Lung (tissue), 11 donors: ENCODE measurements at regions not wholly inside any gene's neighbourhood (a gene's known extent, or its start where the extent isn't known, plus 50 kb on each side); places are given as distances from the start of the nearest gene placed in this dataset.

Source experiments
- ATAC-seq: fragments of 200-7000 bp; cut with Tn5 transposase; one replicate; pipeline ENCODE4 v1.9.1; 2020; ENCODE audit warnings: moderate number of reproducible peaks; ENCODE audit not compliant: insufficient read depth, low FRiP score
- DNase-seq, 3 donors: peaks; one replicate each; pipeline ENCODE4 v3.0.0-alpha.2; 2013 to 2017
- H3K27ac ChIP-seq, 2 donors: one replicate each; pipeline ENCODE4 v1.5.1; 2013; ENCODE audit warnings: mild to moderate bottlenecking in 2 of 2, moderate library complexity in 2 of 2, control low read depth in 1 of 2, inconsistent platforms in 1 of 2, low read depth in 1 of 2, low read length in 1 of 2
- H3K27me3 ChIP-seq, 3 donors: one replicate each; pipeline ENCODE4 v1.5.1; 2013; ENCODE audit warnings: low read length in 2 of 3; ENCODE audit not compliant: control insufficient read depth in 3 of 3, insufficient read depth in 3 of 3
- H3K36me3 ChIP-seq, 4 donors: one replicate each; pipeline ENCODE4 v1.5.1; 2013; ENCODE audit warnings: low read length in 4 of 4, mild to moderate bottlenecking in 1 of 4, moderate library complexity in 1 of 4; ENCODE audit not compliant: control insufficient read depth in 4 of 4, insufficient read depth in 4 of 4
- H3K4me1 ChIP-seq, 5 donors: one replicate each; pipeline ENCODE4 v1.5.1; 2013; ENCODE audit warnings: low read length in 5 of 5, mild to moderate bottlenecking in 2 of 5, moderate library complexity in 1 of 5; ENCODE audit not compliant: control insufficient read depth in 5 of 5, insufficient read depth in 5 of 5
- H3K4me3 ChIP-seq: one replicate; pipeline ENCODE4 v1.5.1; 2013; ENCODE audit warnings: mild to moderate bottlenecking, control low read depth, moderate library complexity
- H3K9ac ChIP-seq, 2 donors: one replicate each; pipeline ENCODE4 v1.5.1; 2013; ENCODE audit warnings: low read length in 2 of 2, control low read depth in 1 of 2; ENCODE audit not compliant: insufficient read depth in 1 of 2
- H3K9me3 ChIP-seq, 4 donors: one replicate each; pipeline ENCODE4 v1.5.1; 2013; ENCODE audit warnings: low read length in 3 of 4, mild to moderate bottlenecking in 1 of 4, moderate library complexity in 1 of 4; ENCODE audit not compliant: control insufficient read depth in 4 of 4, insufficient read depth in 3 of 4
- WGBS, 2 donors: extraction: QIAGEN DNeasy Blood & Tissue Kit; methylation state at CpG; one replicate each; pipeline ENCODE4 v1.1.7; 2013; 5-methylcytosine and 5-hydroxymethylcytosine counted together
- TF ChIP-seq, protein P1 (sequence below): IDR thresholded peaks from 2 replicates; pipeline ENCODE4 v1.5.1; 2012; ENCODE audit warnings: mild to moderate bottlenecking; ENCODE audit errors: control extremely low read depth, extremely low read depth
- donor health status: control.
- donor health status: control.
- donor health status: Bipolar disorder and iron deficiency.
- donor health status: healthy.
- donor health status: DM: yes; HTN: yes; CAD: no.

DNA sequence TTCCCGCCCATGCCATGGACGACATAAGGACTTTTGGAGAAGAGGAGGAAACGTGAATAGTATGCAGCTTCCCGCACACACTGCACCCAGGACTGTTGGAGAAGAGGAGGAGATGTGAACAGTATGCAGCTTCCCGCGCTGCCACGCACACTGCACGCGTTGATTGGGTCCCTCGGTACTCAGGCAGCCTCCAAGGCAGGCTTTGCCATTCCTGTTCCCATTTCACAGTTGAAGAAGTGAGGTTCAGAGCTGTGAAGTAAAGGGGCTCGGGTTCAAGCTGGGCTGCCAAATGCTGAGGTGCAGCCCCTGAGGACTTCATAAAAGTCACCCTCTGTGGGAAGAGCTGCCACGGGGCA lies 147.9 kb upstream of the FAM20C start:
- Histone ChIP-seq H3K4me3 (no peak overlapping the region), H3K9me3 (peaks cover 0 to 6% (median 0%) of the 10 kb centered on the region in 4 donors), H3K4me1 (peaks cover 0 to 3% (median 0%) of the 10 kb centered on the region in 5 donors), H3K27ac (no peak overlapping the region), H3K9ac (no peak overlapping the region), H3K36me3 (no peaks in the 10 kb centered on the region), H3K27me3 (peaks cover 0 to 36% (median 0%) of the 10 kb centered on the region in 3 donors)
- WGBS, 2 donors: 87 to 88% methylated on average over 12 of the region's 12 CpGs
- DNase-seq (no peak), ATAC-seq (no peak)
- TF ChIP-seq, protein P1, sequence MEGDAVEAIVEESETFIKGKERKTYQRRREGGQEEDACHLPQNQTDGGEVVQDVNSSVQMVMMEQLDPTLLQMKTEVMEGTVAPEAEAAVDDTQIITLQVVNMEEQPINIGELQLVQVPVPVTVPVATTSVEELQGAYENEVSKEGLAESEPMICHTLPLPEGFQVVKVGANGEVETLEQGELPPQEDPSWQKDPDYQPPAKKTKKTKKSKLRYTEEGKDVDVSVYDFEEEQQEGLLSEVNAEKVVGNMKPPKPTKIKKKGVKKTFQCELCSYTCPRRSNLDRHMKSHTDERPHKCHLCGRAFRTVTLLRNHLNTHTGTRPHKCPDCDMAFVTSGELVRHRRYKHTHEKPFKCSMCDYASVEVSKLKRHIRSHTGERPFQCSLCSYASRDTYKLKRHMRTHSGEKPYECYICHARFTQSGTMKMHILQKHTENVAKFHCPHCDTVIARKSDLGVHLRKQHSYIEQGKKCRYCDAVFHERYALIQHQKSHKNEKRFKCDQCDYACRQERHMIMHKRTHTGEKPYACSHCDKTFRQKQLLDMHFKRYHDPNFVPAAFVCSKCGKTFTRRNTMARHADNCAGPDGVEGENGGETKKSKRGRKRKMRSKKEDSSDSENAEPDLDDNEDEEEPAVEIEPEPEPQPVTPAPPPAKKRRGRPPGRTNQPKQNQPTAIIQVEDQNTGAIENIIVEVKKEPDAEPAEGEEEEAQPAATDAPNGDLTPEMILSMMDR: no peak

DNA sequence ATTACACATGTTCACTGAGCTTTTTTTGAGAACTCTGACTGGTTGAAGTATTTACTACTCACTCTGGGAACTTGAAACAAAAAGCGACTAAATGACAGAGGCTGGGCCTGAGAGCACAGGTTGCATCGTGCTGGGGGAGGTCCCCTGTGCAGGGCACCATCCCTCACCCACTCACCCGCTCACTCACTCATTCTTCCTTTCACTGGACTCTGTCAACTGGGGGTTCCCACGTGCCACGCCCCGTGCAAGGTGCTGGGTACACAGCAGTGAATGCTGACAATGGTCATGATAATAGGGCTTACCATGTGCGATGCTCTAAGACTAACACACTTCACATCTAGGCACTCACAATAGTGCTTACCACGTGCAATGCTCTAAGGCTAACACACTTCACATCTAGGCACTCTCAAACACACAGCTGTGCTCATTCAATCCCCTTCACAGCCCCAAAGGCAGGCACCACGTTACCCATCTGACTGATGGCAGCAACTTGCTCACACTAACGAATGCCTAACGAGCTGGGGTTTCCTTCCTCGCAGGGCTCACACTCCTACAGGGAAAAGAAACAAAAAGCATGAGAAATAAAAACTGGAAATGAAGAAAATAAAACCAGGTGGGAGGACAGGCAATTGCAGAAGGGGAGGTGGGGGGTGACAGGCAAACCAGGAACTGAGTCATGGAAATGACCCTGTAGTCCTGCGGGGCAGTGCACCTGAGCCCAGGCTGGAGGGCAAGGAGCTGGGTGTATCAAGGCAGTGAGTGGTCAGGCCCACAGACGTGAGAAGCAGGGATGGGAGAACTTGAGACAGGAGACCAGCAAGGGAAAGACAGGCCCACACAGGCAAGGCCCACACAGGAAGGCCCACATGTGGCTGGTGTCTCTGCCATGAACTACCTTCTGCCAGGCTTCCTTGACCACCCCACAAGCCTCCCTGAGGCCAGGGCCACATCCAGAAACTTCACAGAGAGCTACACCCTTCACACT lies 147.0 kb upstream of the FAM20C start:
- TF ChIP-seq, protein P1: no peak
- no peak for DNase-seq
- Histone ChIP-seq H3K27me3 (peaks cover 0 to 38% (median 0%) of the 10 kb centered on the region in 3 donors), H3K4me1 (peaks cover 0 to 3% (median 0%) of the 10 kb centered on the region in 5 donors), H3K4me3 (no peak overlapping the region), H3K27ac (no peak overlapping the region), H3K9me3 (peaks cover 0 to 6% (median 0%) of the 10 kb centered on the region in 4 donors), H3K36me3 (no peaks in the 10 kb centered on the region), H3K9ac (no peak overlapping the region)
- WGBS, 2 donors: 77 to 79% methylated on average over 14 of the region's 14 CpGs
- no peak for ATAC-seq

GRCh38 chr7:46123-46829 lies 146.1 kb upstream of the FAM20C start:
- DNase-seq (no peak), ATAC-seq (no peak)
- TF ChIP-seq, protein P1: no peak
- Histone ChIP-seq H3K4me3 (no peak overlapping the region), H3K27me3 (peaks cover 0 to 38% (median 0%) of the 10 kb centered on the region in 3 donors), H3K9me3 (peaks cover 0 to 6% (median 0%) of the 10 kb centered on the region in 4 donors), H3K9ac (no peak overlapping the region), H3K27ac (no peak overlapping the region), H3K4me1 (peaks cover 0 to 3% (median 0%) of the 10 kb centered on the region in 5 donors), H3K36me3 (no peaks in the 10 kb centered on the region)
- WGBS, 2 donors: 88 to 93% methylated on average over 11 of the region's 11 CpGs
